ENCODE measurements at regions not wholly inside any gene's neighbourhood (a gene's known extent, or its start where the extent isn't known, plus 50 kb on each side); places are given as distances from the start of the nearest gene placed in this dataset.

DNA sequence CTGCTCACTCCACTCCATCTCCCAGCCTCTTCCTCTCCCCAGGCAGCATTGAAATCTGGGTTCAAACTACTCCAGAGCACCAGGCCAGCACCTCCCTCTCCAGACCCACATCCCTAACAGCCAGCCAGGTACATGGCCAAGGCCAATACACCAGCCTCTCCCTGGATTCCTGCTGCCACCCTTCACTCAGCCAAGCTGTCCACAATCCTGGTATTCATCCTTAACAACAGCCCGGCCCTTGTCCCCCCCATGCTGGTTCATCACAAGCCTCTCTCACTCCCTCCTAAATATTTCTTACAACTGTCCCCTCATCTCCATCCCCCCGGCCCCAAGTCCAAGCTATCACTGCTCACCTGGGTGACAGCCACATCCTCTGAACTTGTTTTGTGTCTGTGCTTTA, 129.9 kb upstream of the HAAO start:
- Histone ChIP-seq H3K9me1 (ENCODE audit: control insufficient read depth, extremely low read depth, insufficient read depth, low read length) (no peaks in the 10 kb centered on the region), H3K9me3 (ENCODE audit: control insufficient read depth, low read depth, low read length) (no peaks in the 10 kb centered on the region), H3K79me2 (ENCODE audit: control insufficient read depth, insufficient read depth, low read length) (no peaks in the 10 kb centered on the region), H3K27ac (ENCODE audit: control insufficient read depth, insufficient read depth, low read length) (no peak overlapping the region), H4K20me1 (ENCODE audit: control insufficient read depth, extremely low read depth, insufficient read depth, low read length) (no peaks in the 10 kb centered on the region), H3K4me3 (ENCODE audit: control insufficient read depth in 2 of 3, extremely low read depth in 1 of 3, insufficient read depth in 2 of 3, low read depth in 1 of 3, low read length in 3 of 3) (no peak overlapping the region), H3K36me3 (ENCODE audit: control insufficient read depth in 2 of 2, extremely low read depth in 1 of 2, insufficient read depth in 2 of 2, low read length in 2 of 2) (no peaks in the 10 kb centered on the region), H3K4me2 (ENCODE audit: control insufficient read depth, extremely low read depth, insufficient read depth, low read depth, low read length) (no peak overlapping the region), H3K4me1 (ENCODE audit: control insufficient read depth, extremely low read depth, insufficient read depth, low read length) (peaks cover 51% of the 10 kb centered on the region), H3K27me3 (ENCODE audit: control insufficient read depth, extremely low read depth, insufficient read depth, low read length) (no peaks in the 10 kb centered on the region), H3K9ac (ENCODE audit: control insufficient read depth, extremely low read depth, insufficient read depth, low read length) (no peak overlapping the region), H2AFZ (ENCODE audit: control insufficient read depth, low read length) (no peak overlapping the region)
- TF ChIP-seq EZH2 (IDR thresholded peaks at IDR 0.05; ENCODE audit: low read length), result no peak
- TF ChIP-seq, protein P1, sequence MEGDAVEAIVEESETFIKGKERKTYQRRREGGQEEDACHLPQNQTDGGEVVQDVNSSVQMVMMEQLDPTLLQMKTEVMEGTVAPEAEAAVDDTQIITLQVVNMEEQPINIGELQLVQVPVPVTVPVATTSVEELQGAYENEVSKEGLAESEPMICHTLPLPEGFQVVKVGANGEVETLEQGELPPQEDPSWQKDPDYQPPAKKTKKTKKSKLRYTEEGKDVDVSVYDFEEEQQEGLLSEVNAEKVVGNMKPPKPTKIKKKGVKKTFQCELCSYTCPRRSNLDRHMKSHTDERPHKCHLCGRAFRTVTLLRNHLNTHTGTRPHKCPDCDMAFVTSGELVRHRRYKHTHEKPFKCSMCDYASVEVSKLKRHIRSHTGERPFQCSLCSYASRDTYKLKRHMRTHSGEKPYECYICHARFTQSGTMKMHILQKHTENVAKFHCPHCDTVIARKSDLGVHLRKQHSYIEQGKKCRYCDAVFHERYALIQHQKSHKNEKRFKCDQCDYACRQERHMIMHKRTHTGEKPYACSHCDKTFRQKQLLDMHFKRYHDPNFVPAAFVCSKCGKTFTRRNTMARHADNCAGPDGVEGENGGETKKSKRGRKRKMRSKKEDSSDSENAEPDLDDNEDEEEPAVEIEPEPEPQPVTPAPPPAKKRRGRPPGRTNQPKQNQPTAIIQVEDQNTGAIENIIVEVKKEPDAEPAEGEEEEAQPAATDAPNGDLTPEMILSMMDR (optimal IDR thresholded peaks at IDR 0.05 in 1 of 3, IDR thresholded peaks at IDR 0.05 in 1 of 3, conservative IDR thresholded peaks at IDR 0.05 in 1 of 3; ENCODE audit: extremely low read depth in 1 of 3, insufficient read depth in 2 of 3, low read length in 3 of 3), result no peak
- DNase-seq (ENCODE audit: low read depth, low spot score) (no peak), FAIRE-seq (no peak)
- dilution Hi-C loops (cut with MboI; ENCODE audit: extremely low pct_ligation_motif_present, low sequenced_read_pairs), result no loop called here

GRCh38 chr2:42921721-42922120, 129.3 kb upstream of the HAAO start:
- Histone ChIP-seq H3K36me3 (ENCODE audit: control insufficient read depth in 2 of 2, extremely low read depth in 1 of 2, insufficient read depth in 2 of 2, low read length in 2 of 2) (no peaks in the 10 kb centered on the region), H3K79me2 (ENCODE audit: control insufficient read depth, insufficient read depth, low read length) (no peaks in the 10 kb centered on the region), H4K20me1 (ENCODE audit: control insufficient read depth, extremely low read depth, insufficient read depth, low read length) (no peaks in the 10 kb centered on the region), H3K27ac (ENCODE audit: control insufficient read depth, insufficient read depth, low read length) (no peak overlapping the region), H3K9ac (ENCODE audit: control insufficient read depth, extremely low read depth, insufficient read depth, low read length) (no peak overlapping the region), H3K9me3 (ENCODE audit: control insufficient read depth, low read depth, low read length) (no peaks in the 10 kb centered on the region), H3K4me2 (ENCODE audit: control insufficient read depth, extremely low read depth, insufficient read depth, low read depth, low read length) (no peak overlapping the region), H3K4me1 (ENCODE audit: control insufficient read depth, extremely low read depth, insufficient read depth, low read length) (peaks cover 53% of the 10 kb centered on the region), H3K27me3 (ENCODE audit: control insufficient read depth, extremely low read depth, insufficient read depth, low read length) (no peaks in the 10 kb centered on the region), H2AFZ (ENCODE audit: control insufficient read depth, low read length) (no peak overlapping the region), H3K9me1 (ENCODE audit: control insufficient read depth, extremely low read depth, insufficient read depth, low read length) (no peaks in the 10 kb centered on the region), H3K4me3 (ENCODE audit: control insufficient read depth in 2 of 3, extremely low read depth in 1 of 3, insufficient read depth in 2 of 3, low read depth in 1 of 3, low read length in 3 of 3) (no peak overlapping the region)
- no peak for FAIRE-seq
- TF ChIP-seq, protein P1 (optimal IDR thresholded peaks at IDR 0.05 in 1 of 3, IDR thresholded peaks at IDR 0.05 in 1 of 3, conservative IDR thresholded peaks at IDR 0.05 in 1 of 3; ENCODE audit: extremely low read depth in 1 of 3, insufficient read depth in 2 of 3, low read length in 3 of 3), result no peak
- TF ChIP-seq EZH2 (IDR thresholded peaks at IDR 0.05; ENCODE audit: low read length), result no peak
- dilution Hi-C loops (cut with MboI; ENCODE audit: extremely low pct_ligation_motif_present, low sequenced_read_pairs), result no loop called here
- no peak for DNase-seq (ENCODE audit: low read depth, low spot score)

All from keratinocyte (primary cell).